Fibroblast of lung (primary cell): ENCODE measurements at regions not wholly inside any gene's neighbourhood (a gene's known extent, or its start where the extent isn't known, plus 50 kb on each side); places are given as distances from the start of the nearest gene placed in this dataset.

Experiments used
- DNase-seq, 2 donors: peaks; one replicate each; pipeline versions ENCODE4 v3.0.0 to v3.0.0-alpha.2; 2010; ENCODE audit warnings: low read depth in 2 of 2
- H2AFZ ChIP-seq: 2 replicates; pipeline ENCODE4 v1.5.1; 2012; ENCODE audit warnings: low read length, control low read depth, inconsistent platforms
- H3K27ac ChIP-seq: 2 replicates; pipeline ENCODE4 v1.5.1; 2011; ENCODE audit warnings: low read length, control low read depth; ENCODE audit not compliant: insufficient read depth
- H3K27me3 ChIP-seq: 2 replicates; pipeline ENCODE4 v1.5.1; 2011; ENCODE audit warnings: mild to moderate bottlenecking, low read length; ENCODE audit not compliant: control insufficient read depth, insufficient read depth
- H3K36me3 ChIP-seq: 2 replicates; pipeline ENCODE4 v1.5.1; 2011; ENCODE audit warnings: low read length; ENCODE audit not compliant: control insufficient read depth, insufficient read depth
- H3K4me1 ChIP-seq: 2 replicates; pipeline ENCODE4 v1.5.1; 2011; ENCODE audit warnings: low read length; ENCODE audit not compliant: control insufficient read depth, insufficient read depth; ENCODE audit errors: extremely low read depth
- H3K4me2 ChIP-seq: 2 replicates; pipeline ENCODE4 v1.5.1; 2011; ENCODE audit warnings: low read length, control low read depth; ENCODE audit not compliant: insufficient read depth; ENCODE audit errors: extremely low read depth
- H3K4me3 ChIP-seq, 4 experiments: fragments of 200-600 bp in 1 of 4; sonication (generic) in 1 of 4; replicated peaks in 1 of 4; 2 replicates each; pipeline ENCODE4 v1.5.1; 2011 to 2016; ENCODE audit warnings: low read length in 4 of 4, low read depth in 3 of 4, mild to moderate bottlenecking in 3 of 4, control low read depth in 2 of 4, inconsistent platforms in 1 of 4, mixed read lengths in 1 of 4; ENCODE audit not compliant: insufficient read depth in 1 of 4; ENCODE audit errors: control extremely low read depth in 1 of 4
- H3K79me2 ChIP-seq: 2 replicates; pipeline ENCODE4 v1.5.1; 2012; ENCODE audit warnings: mild to moderate bottlenecking, low read length, inconsistent platforms; ENCODE audit not compliant: control insufficient read depth, insufficient read depth
- H3K9ac ChIP-seq: 2 replicates; pipeline ENCODE4 v1.5.1; 2011; ENCODE audit warnings: mild to moderate bottlenecking, low read length, control low read depth; ENCODE audit not compliant: insufficient read depth
- H3K9me3 ChIP-seq: 2 replicates; pipeline ENCODE4 v1.5.1; 2012; ENCODE audit warnings: low read depth, low read length; ENCODE audit not compliant: control insufficient read depth, insufficient read depth
- H4K20me1 ChIP-seq: 2 replicates; pipeline ENCODE4 v1.5.1; 2011; ENCODE audit warnings: low read length; ENCODE audit not compliant: control insufficient read depth, insufficient read depth; ENCODE audit errors: extremely low read depth
- EZH2 ChIP-seq: IDR thresholded peaks from 2 replicates; pipeline ENCODE4 v1.5.1; 2012; ENCODE audit warnings: low read length, control low read depth, mild to moderate bottlenecking; ENCODE audit errors: missing control alignments
- TF ChIP-seq, protein P1 (sequence below), 2 donors: IDR thresholded peaks in 1 of 2; conservative IDR thresholded peaks in 1 of 2; 1 replicate in 1 of 2; 2 replicates in 1 of 2; pipeline ENCODE4 v1.5.1; 2011 to 2012; ENCODE audit warnings: low read length in 2 of 2, control low read depth in 1 of 2, inconsistent platforms in 1 of 2, low read depth in 1 of 2, mild to moderate bottlenecking in 1 of 2

DNA sequence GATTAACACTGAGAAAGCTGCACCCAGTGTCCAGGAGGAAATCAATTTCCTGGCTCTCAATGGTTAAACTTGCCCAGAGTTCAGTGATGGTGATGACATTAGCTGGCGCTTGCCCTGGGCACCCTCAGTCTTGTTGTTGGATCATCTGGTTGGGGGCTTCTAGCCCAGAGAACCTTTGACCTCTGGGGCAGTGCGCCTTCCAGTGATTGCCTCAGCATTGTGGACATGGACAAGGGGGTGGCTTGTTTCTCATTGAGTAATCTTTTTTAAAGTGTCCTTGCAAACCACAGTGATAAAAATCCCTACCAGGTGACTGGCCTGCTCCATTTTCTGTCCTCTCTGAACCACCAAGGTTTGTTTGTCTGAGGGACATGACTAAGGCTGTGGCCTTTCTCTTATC is 95.6 kb upstream of the USP9Y start:
- Histone ChIP-seq H3K9ac (no peak overlapping the region), H3K4me2 (no peak overlapping the region), H3K4me3 (no peak overlapping the region), H3K9me3 (no peaks in the 10 kb centered on the region), H3K79me2 (no peaks in the 10 kb centered on the region), H3K4me1 (no peaks in the 10 kb centered on the region), H3K36me3 (no peaks in the 10 kb centered on the region), H4K20me1 (no peaks in the 10 kb centered on the region), H3K27me3 (no peaks in the 10 kb centered on the region), H3K27ac (no peak overlapping the region), H2AFZ (no peak overlapping the region)
- TF ChIP-seq, protein P1, sequence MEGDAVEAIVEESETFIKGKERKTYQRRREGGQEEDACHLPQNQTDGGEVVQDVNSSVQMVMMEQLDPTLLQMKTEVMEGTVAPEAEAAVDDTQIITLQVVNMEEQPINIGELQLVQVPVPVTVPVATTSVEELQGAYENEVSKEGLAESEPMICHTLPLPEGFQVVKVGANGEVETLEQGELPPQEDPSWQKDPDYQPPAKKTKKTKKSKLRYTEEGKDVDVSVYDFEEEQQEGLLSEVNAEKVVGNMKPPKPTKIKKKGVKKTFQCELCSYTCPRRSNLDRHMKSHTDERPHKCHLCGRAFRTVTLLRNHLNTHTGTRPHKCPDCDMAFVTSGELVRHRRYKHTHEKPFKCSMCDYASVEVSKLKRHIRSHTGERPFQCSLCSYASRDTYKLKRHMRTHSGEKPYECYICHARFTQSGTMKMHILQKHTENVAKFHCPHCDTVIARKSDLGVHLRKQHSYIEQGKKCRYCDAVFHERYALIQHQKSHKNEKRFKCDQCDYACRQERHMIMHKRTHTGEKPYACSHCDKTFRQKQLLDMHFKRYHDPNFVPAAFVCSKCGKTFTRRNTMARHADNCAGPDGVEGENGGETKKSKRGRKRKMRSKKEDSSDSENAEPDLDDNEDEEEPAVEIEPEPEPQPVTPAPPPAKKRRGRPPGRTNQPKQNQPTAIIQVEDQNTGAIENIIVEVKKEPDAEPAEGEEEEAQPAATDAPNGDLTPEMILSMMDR (conservative IDR thresholded peaks at IDR 0.05 in 1 of 2, IDR thresholded peaks at IDR 0.05 in 1 of 2; ENCODE audit: low read depth in 1 of 2, low read length in 2 of 2) = no peak
- TF ChIP-seq EZH2 = no peak
- no peak for DNase-seq

DNA sequence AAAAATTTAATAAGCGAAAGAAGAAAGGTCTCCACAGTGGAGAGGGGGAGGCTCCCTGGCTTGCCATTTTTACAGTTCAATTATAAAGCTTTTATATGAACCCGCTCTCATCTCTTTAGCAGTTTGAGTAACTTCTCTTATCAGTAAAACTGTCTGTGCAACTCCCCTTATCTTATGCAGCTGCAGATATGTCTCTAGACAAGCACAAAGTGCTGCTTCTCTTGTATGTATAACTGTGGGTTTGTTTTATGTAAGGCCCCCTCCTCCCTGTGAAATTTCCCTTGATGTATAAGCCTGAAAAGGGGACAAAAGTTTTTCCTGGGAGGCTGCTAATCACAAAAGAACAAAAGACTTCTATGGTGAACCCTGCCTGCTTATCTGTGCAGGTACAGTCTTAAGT is 90.2 kb upstream of the USP9Y start:
- Histone ChIP-seq H3K4me3 (no peak overlapping the region), H3K9ac (no peak overlapping the region), H3K9me3 (no peaks in the 10 kb centered on the region), H2AFZ (no peak overlapping the region), H3K4me2 (no peak overlapping the region), H3K79me2 (no peaks in the 10 kb centered on the region), H4K20me1 (no peaks in the 10 kb centered on the region), H3K27me3 (no peaks in the 10 kb centered on the region), H3K36me3 (no peaks in the 10 kb centered on the region), H3K27ac (no peak overlapping the region), H3K4me1 (no peaks in the 10 kb centered on the region)
- no peak for DNase-seq
- TF ChIP-seq, protein P1 (conservative IDR thresholded peaks at IDR 0.05 in 1 of 2, IDR thresholded peaks at IDR 0.05 in 1 of 2; ENCODE audit: low read depth in 1 of 2, low read length in 2 of 2) = no peak
- TF ChIP-seq EZH2 = no peak

DNA sequence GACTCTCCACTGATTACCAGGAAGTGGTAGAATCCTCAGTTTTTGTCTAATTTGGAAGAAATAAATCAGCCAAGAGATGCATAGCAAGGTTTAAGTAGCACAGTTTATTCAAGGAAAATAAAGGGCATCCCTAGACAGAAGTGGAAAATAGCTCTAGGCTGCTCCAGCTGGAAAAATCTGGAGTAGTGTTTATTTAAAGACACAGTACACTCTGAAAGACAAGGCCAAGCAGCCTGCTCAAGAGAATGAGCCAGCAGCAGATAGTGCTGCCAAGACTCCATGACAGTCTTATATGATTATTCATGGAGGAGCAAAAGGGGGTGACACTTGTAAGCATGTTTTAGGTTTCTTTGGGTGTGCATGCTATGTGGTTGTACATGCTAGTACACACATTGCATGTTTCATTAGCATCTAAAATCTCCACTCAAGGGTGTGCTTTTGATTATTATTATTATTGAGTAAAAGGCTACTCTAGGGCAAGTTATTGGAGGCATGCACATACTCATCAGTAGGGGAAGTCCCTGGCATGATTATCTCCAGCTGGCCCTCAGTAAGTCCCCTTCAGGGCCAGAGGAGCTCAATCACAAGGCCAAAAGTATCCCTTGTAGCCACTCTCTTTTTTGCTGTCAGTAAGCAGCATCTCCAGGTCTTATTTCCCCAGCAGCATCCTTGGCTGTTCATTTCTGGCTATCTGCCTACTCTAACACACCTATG is 85.1 kb upstream of the USP9Y start:
- H3K9me3 ChIP-seq = no peaks in the 10 kb centered on the region
- H2AFZ ChIP-seq = no peak overlapping the region
- H3K4me2 ChIP-seq = no peak overlapping the region
- H3K9ac ChIP-seq = no peak overlapping the region
- H3K27ac ChIP-seq = no peak overlapping the region
- no peaks in the 10 kb centered on the region for H3K79me2 ChIP-seq
- no peak for TF ChIP-seq EZH2
- TF ChIP-seq, protein P1 (conservative IDR thresholded peaks at IDR 0.05 in 1 of 2, IDR thresholded peaks at IDR 0.05 in 1 of 2; ENCODE audit: low read depth in 1 of 2, low read length in 2 of 2) = no peak
- no peak overlapping the region for H3K4me3 ChIP-seq
- H3K27me3 ChIP-seq = no peaks in the 10 kb centered on the region
- H4K20me1 ChIP-seq = no peaks in the 10 kb centered on the region
- no peaks in the 10 kb centered on the region for H3K36me3 ChIP-seq
- H3K4me1 ChIP-seq = no peaks in the 10 kb centered on the region
- DNase-seq = peak in 1 of 2 donors; percentile 40
